ENCODE measurements at regions not wholly inside any gene's neighbourhood (a gene's known extent, or its start where the extent isn't known, plus 50 kb on each side); places are given as distances from the start of the nearest gene placed in this dataset.

GRCh38 chr10:130961506-130962239 lies 349.8 kb downstream of the TCERG1L start:
- TF ChIP-seq CTCF (conservative IDR thresholded peaks at IDR 0.05; ENCODE audit: low read depth, low read length) (no peak), EZH2phosphoT487 (IDR thresholded peaks at IDR 0.05; ENCODE audit: borderline replicate concordance, low read length) (no peak)
